H1 (cell line): ENCODE measurements at regions not wholly inside any gene's neighbourhood (a gene's known extent, or its start where the extent isn't known, plus 50 kb on each side); places are given as distances from the start of the nearest gene placed in this dataset.

Experiments used
- CTCF ChIA-PET: fragments of 300-600 bp; sonication (Branson Sonifier 250); formaldehyde crosslinking; loops from one replicate; lab custom pipeline; 2021; ENCODE audit not compliant: partially characterized antibody; lab: Charles Lee
- POLR2A ChIA-PET: fragments of 300-600 bp; sonication (Branson Sonifier 250); formaldehyde crosslinking; loops from one replicate; lab custom pipeline; 2021; ENCODE audit warnings: inconsistent platforms; ENCODE audit not compliant: partially characterized antibody; lab: Charles Lee
- DNase-seq, 2 experiments: peaks; one replicate each; pipeline versions ENCODE4 v3.0.0 to v3.0.0-alpha.2; 2010 to 2022; ENCODE audit warnings: low spot score in 2 of 2, low read depth in 1 of 2, mixed read lengths in 1 of 2
- FAIRE-seq: peaks from 2 replicates; lab custom pipeline; 2011; peaks lifted over from hg19 to GRCh38; lab: Jason Lieb, UNC
- H2AFZ ChIP-seq: 2 replicates; pipeline ENCODE4 v1.8.1; 2012; ENCODE audit warnings: low read length, inconsistent platforms
- H2AK5ac ChIP-seq: 2 replicates; pipeline ENCODE4 v1.6.1; 2013; ENCODE audit warnings: low read depth, low read length
- H2BK120ac ChIP-seq: replicated peaks from 2 replicates; pipeline ENCODE3; 2013; ENCODE audit warnings: low read depth, low read length, inconsistent platforms
- H2BK12ac ChIP-seq: 2 replicates; pipeline ENCODE4 v1.6.1; 2013; ENCODE audit warnings: low read depth, low read length
- H2BK15ac ChIP-seq: 2 replicates; pipeline ENCODE4 v1.6.1; 2013; ENCODE audit warnings: low read length
- H2BK20ac ChIP-seq: 2 replicates; pipeline ENCODE4 v1.6.1; 2013; ENCODE audit warnings: low read length
- H2BK5ac ChIP-seq: 2 replicates; pipeline ENCODE4 v1.6.1; 2013; ENCODE audit warnings: low read depth, low read length
- H3K14ac ChIP-seq: 2 replicates; pipeline ENCODE4 v1.6.1; 2013; ENCODE audit warnings: inconsistent platforms; ENCODE audit not compliant: insufficient read length
- H3K18ac ChIP-seq: 2 replicates; pipeline ENCODE4 v1.6.1; 2013; ENCODE audit warnings: low read length; ENCODE audit errors: extremely low read depth
- H3K23ac ChIP-seq: 2 replicates; pipeline ENCODE4 v1.6.1; 2013; ENCODE audit warnings: inconsistent platforms; ENCODE audit not compliant: insufficient read length
- H3K23me2 ChIP-seq: 2 replicates; pipeline ENCODE4 v1.6.1; 2013; ENCODE audit warnings: low read depth, low read length
- H3K27ac ChIP-seq: 2 replicates; pipeline ENCODE4 v1.6.1; 2011; ENCODE audit warnings: low read depth, low read length, inconsistent platforms
- H3K27me3 ChIP-seq, 4 experiments: replicated peaks in 1 of 4; 1 replicate in 1 of 4; 2 replicates in 3 of 4; pipeline versions ENCODE4 v1.6.1 to v1.8.1; 2011 to 2013; ENCODE audit warnings: low read length in 3 of 4, mild to moderate bottlenecking in 3 of 4, inconsistent platforms in 2 of 4, mixed read lengths in 2 of 4, moderate library complexity in 1 of 4; ENCODE audit not compliant: control insufficient read depth in 3 of 4, insufficient read depth in 3 of 4; ENCODE audit errors: extremely low read depth in 1 of 4
- H3K36me3 ChIP-seq, 4 experiments: 2 replicates each; pipeline versions ENCODE4 v1.6.1 to v1.8.1; 2011 to 2013; ENCODE audit warnings: mild to moderate bottlenecking in 4 of 4, low read length in 3 of 4, moderate library complexity in 2 of 4, control low read depth in 1 of 4, inconsistent platforms in 1 of 4; ENCODE audit not compliant: insufficient read depth in 4 of 4, control insufficient read depth in 2 of 4
- H3K4ac ChIP-seq: replicated peaks from 2 replicates; pipeline ENCODE3; 2013; ENCODE audit warnings: low read length, low read depth, mixed read lengths, inconsistent platforms; ENCODE audit not compliant: insufficient read length
- H3K4me1 ChIP-seq, 4 experiments: replicated peaks in 1 of 4; 1 replicate in 1 of 4; 2 replicates in 3 of 4; pipeline versions ENCODE4 v1.6.1 to v1.8.1; 2011 to 2013; ENCODE audit warnings: low read length in 3 of 4, inconsistent platforms in 2 of 4, mixed read lengths in 1 of 4; ENCODE audit not compliant: insufficient read depth in 4 of 4, control insufficient read depth in 3 of 4
- H3K4me2 ChIP-seq, 2 experiments: 2 replicates each; pipeline versions ENCODE4 v1.6.1 to v1.8.1; 2011 to 2013; ENCODE audit warnings: low read depth in 2 of 2, low read length in 2 of 2, control low read depth in 1 of 2, inconsistent platforms in 1 of 2, mild to moderate bottlenecking in 1 of 2; ENCODE audit not compliant: insufficient read depth in 1 of 2
- H3K4me3 ChIP-seq, 4 experiments: fragments of 200-600, 300-600 bp in 1 of 4; sonication (generic), shearing (Covaris generic), sonication (Bioruptor Twin) in 1 of 4; 2 replicates each; pipeline versions ENCODE4 v1.5.1 to v1.8.1; 2011 to 2016; ENCODE audit warnings: low read length in 4 of 4, low read depth in 3 of 4, control low read depth in 2 of 4, inconsistent platforms in 2 of 4, mild to moderate bottlenecking in 2 of 4, mixed read lengths in 1 of 4, moderate library complexity in 1 of 4; ENCODE audit not compliant: insufficient read depth in 2 of 4; ENCODE audit errors: extremely low read depth in 1 of 4
- H3K56ac ChIP-seq: replicated peaks from 2 replicates; pipeline ENCODE3; 2013; ENCODE audit warnings: low read depth, mild to moderate bottlenecking, mixed read lengths, low read length, inconsistent platforms; ENCODE audit not compliant: insufficient read length
- H3K79me1 ChIP-seq: 2 replicates; pipeline ENCODE4 v1.6.1; 2013; ENCODE audit warnings: low read depth, low read length, control low read depth
- H3K79me2 ChIP-seq, 2 experiments: 2 replicates each; pipeline versions ENCODE4 v1.6.1 to v1.8.1; 2012 to 2013; ENCODE audit warnings: low read length in 2 of 2, mild to moderate bottlenecking in 2 of 2, inconsistent platforms in 1 of 2; ENCODE audit not compliant: insufficient read depth in 2 of 2, control insufficient read depth in 1 of 2
- H3K9ac ChIP-seq, 4 experiments: replicated peaks in 1 of 4; 1 replicate in 1 of 4; 2 replicates in 3 of 4; pipeline versions ENCODE4 v1.6.1 to v1.8.1; 2011 to 2013; ENCODE audit warnings: low read depth in 3 of 4, low read length in 3 of 4, control low read depth in 2 of 4, mild to moderate bottlenecking in 2 of 4, moderate library complexity in 2 of 4, inconsistent platforms in 1 of 4; ENCODE audit errors: extremely low read depth in 1 of 4
- H3K9me3 ChIP-seq, 2 experiments: 2 replicates each; pipeline versions ENCODE4 v1.6.1 to v1.8.1; 2012 to 2013; ENCODE audit warnings: mild to moderate bottlenecking in 2 of 2, moderate library complexity in 2 of 2, control low read depth in 1 of 2, inconsistent platforms in 1 of 2, low read depth in 1 of 2, low read length in 1 of 2, mixed read lengths in 1 of 2; ENCODE audit not compliant: insufficient read depth in 2 of 2
- H4K20me1 ChIP-seq, 2 experiments: replicated peaks in 1 of 2; 2 replicates each; pipeline versions ENCODE3 to v1.8.1; 2011 to 2013; ENCODE audit warnings: inconsistent platforms in 2 of 2, low read length in 2 of 2, mild to moderate bottlenecking in 1 of 2; ENCODE audit not compliant: insufficient read depth in 2 of 2, control insufficient read depth in 1 of 2
- H4K5ac ChIP-seq: 2 replicates; pipeline ENCODE4 v1.6.1; 2013; ENCODE audit warnings: low read length, low read depth, mixed read lengths, inconsistent platforms; ENCODE audit not compliant: insufficient read length
- H4K8ac ChIP-seq: 2 replicates; pipeline ENCODE4 v1.8.0; 2013; ENCODE audit warnings: mild to moderate bottlenecking, moderate library complexity, low read length, inconsistent platforms; ENCODE audit not compliant: insufficient read depth; ENCODE audit errors: extremely low read depth
- H4K91ac ChIP-seq: replicated peaks from 2 replicates; pipeline ENCODE3; 2013; ENCODE audit warnings: low read length, mixed read lengths, inconsistent platforms; ENCODE audit not compliant: insufficient read length
- BRCA1 ChIP-seq: IDR thresholded peaks from 2 replicates; pipeline ENCODE4 v1.6.1; 2012; ENCODE audit warnings: low read depth, low read length, improper control_type of control experiment
- CBX5 ChIP-seq: fragments of 300-800, 300-1000 bp; sonication (generic); IDR thresholded peaks from 2 replicates; pipeline ENCODE4 v1.7.1; 2016; ENCODE audit warnings: antibody characterized with exemption, low read length, low read depth
- CEBPB ChIP-seq: IDR thresholded peaks from 2 replicates; pipeline ENCODE4 v1.6.1; 2012; ENCODE audit warnings: low read depth, low read length
- HDAC2 ChIP-seq, 2 experiments: fragments of 300-600 bp in 1 of 2; sonication (generic) in 1 of 2; IDR thresholded peaks; 2 replicates each; pipeline ENCODE4 v1.6.1; 2011 to 2012; ENCODE audit warnings: low read depth in 2 of 2, low read length in 2 of 2, mild to moderate bottlenecking in 2 of 2, moderate library complexity in 2 of 2, borderline replicate concordance in 1 of 2, inconsistent platforms in 1 of 2
- JUND ChIP-seq: IDR thresholded peaks from 2 replicates; pipeline ENCODE4 v1.6.1; 2011; ENCODE audit warnings: mild to moderate bottlenecking, improper control_type of control experiment, low read length
- MAFK ChIP-seq: IDR thresholded peaks from 2 replicates; pipeline ENCODE4 v1.6.1; 2012; ENCODE audit warnings: low read depth, mild to moderate bottlenecking, improper control_type of control experiment, low read length
- POLR2AphosphoS5 ChIP-seq: IDR thresholded peaks from 2 replicates; pipeline ENCODE4 v1.6.1; 2011; ENCODE audit warnings: low read depth, low read length
- RFX5 ChIP-seq: IDR thresholded peaks from 2 replicates; pipeline ENCODE4 v1.6.1; 2011; ENCODE audit warnings: low read depth, low read length, improper control_type of control experiment, borderline replicate concordance
- YY1 ChIP-seq: IDR thresholded peaks from 2 replicates; pipeline ENCODE4 v1.6.1; 2011; ENCODE audit warnings: low read depth, mild to moderate bottlenecking, low read length
- WGBS, 2 experiments: shearing (Covaris generic) in 1 of 2; methylation state at CpG; one replicate each; pipeline versions ENCODE4 v1.1.6 to v1.1.7; 2013 to 2015; ENCODE audit warnings: low lambda C conversion rate in 2 of 2, mixed read lengths in 2 of 2, inconsistent platforms in 1 of 2, low coverage in 1 of 2, missing lambda C conversion rate in 1 of 2; ENCODE audit not compliant: insufficient replicate concordance in 2 of 2, insufficient coverage in 1 of 2, insufficient read length in 1 of 2; ENCODE audit errors: extremely low coverage in 1 of 2, missing lambda C conversion rate in 1 of 2; 5-methylcytosine and 5-hydroxymethylcytosine counted together

GRCh38 chr4:189660722-189661360 lies 279.8 kb upstream of the FRG1 start:
- no peak overlapping the region for H2BK20ac ChIP-seq
- no peak overlapping the region for H2BK15ac ChIP-seq
- H3K4me3 ChIP-seq: no peak overlapping the region
- no peak overlapping the region for H3K4ac ChIP-seq
- no peaks in the 10 kb centered on the region for H3K79me2 ChIP-seq
- no peaks in the 10 kb centered on the region for H3K79me1 ChIP-seq
- H3K56ac ChIP-seq: no peak overlapping the region
- ChIA-PET POLR2A (no interaction called here), CTCF (no interaction called here)
- WGBS, 2 experiments: 73% methylated on average over 16 of the region's 16 CpGs; no CpG with 5 or more reads in 1 of the 2 experiments
- H3K27me3 ChIP-seq: no peaks in the 10 kb centered on the region
- H3K14ac ChIP-seq: no peak overlapping the region
- H2BK5ac ChIP-seq: no peak overlapping the region
- H3K36me3 ChIP-seq: no peaks in the 10 kb centered on the region
- no peaks in the 10 kb centered on the region for H3K23me2 ChIP-seq
- H3K9ac ChIP-seq: no peak overlapping the region
- no peak overlapping the region for H3K23ac ChIP-seq
- FAIRE-seq (no peak), DNase-seq (no peak)
- no peak overlapping the region for H2BK120ac ChIP-seq
- H3K9me3 ChIP-seq: peaks cover 5 to 9% of the 10 kb centered on the region in 2 experiments; a peak in 2 of 4 replicates
- H3K4me1 ChIP-seq: 0 out of 7 replicates have a peak, but pooled peaks cover 0 to 6% (median 0%) of the 10 kb centered on the region in 4 experiments
- H3K27ac ChIP-seq: no peak overlapping the region
- H4K91ac ChIP-seq: no peak overlapping the region
- no peak overlapping the region for H2AK5ac ChIP-seq
- no peak for TF ChIP-seq BRCA1
- TF ChIP-seq CEBPB: no peak
- TF ChIP-seq JUND: no peak
- TF ChIP-seq HDAC2 (IDR thresholded peaks at IDR 0.05; ENCODE audit: borderline replicate concordance in 1 of 2, low read depth in 2 of 2, low read length in 2 of 2): no peak
- no peak for TF ChIP-seq YY1
- TF ChIP-seq MAFK: no peak
- no peak for TF ChIP-seq RFX5
- no peak for TF ChIP-seq POLR2AphosphoS5
- no peak for TF ChIP-seq CBX5
- no peak overlapping the region for H3K18ac ChIP-seq
- no peak overlapping the region for H2AFZ ChIP-seq
- no peak overlapping the region for H3K4me2 ChIP-seq
- H4K5ac ChIP-seq: no peak overlapping the region
- no peaks in the 10 kb centered on the region for H4K20me1 ChIP-seq
- H4K8ac ChIP-seq: no peak overlapping the region
- no peak overlapping the region for H2BK12ac ChIP-seq
